Limb (tissue), 2 donors: ENCODE measurements at regions not wholly inside any gene's neighbourhood (a gene's known extent, or its start where the extent isn't known, plus 50 kb on each side); places are given as distances from the start of the nearest gene placed in this dataset.
A peak's percentile ranks its signal among the peaks of the same experiment; 100 is the strongest.
"Not testable (repeated sequence)": the region's sequence is repeated elsewhere in the genome, so short reads cannot be mapped to it uniquely, and the experiment has no call there.

Experiments used
- DNase-seq, 2 donors: peaks; one replicate each; pipeline ENCODE4 v3.0.0-alpha.2; 2016; ENCODE audit errors: extremely low spot score in 2 of 2

- DNase-seq = peak in 1 of 2 donors; percentile 57
These were observed 861.0 kb downstream of the RPS29 start for GRCh38 chr14:48725051-48725734.

- DNase-seq = no peak
These were observed 862.2 kb downstream of the RPS29 start for GRCh38 chr14:48723841-48724495.

- no peak for DNase-seq
These were observed 871.8 kb downstream of the RPS29 start for GRCh38 chr14:48714366-48714765.

GRCh38 chr14:48710133-48710532 lies 876.0 kb downstream of the RPS29 start:
- no peak for DNase-seq

GRCh38 chr14:48709277-48709785 lies 876.8 kb downstream of the RPS29 start:
- no peak for DNase-seq

- no peak for DNase-seq
These were observed 881.5 kb downstream of the RPS29 start for GRCh38 chr14:48704639-48705038.

GRCh38 chr14:48703728-48704467 lies 882.3 kb downstream of the RPS29 start:
- DNase-seq = no peak

- not testable (repeated sequence) for DNase-seq
These were observed 888.8 kb downstream of the RPS29 start for GRCh38 chr14:48697362-48697761.

GRCh38 chr14:48693793-48694192 lies 892.4 kb downstream of the RPS29 start:
- no peak for DNase-seq

- no peak for DNase-seq
These were observed 895.8 kb downstream of the RPS29 start for GRCh38 chr14:48690349-48690748.

GRCh38 chr14:48686650-48687049 lies 899.5 kb downstream of the RPS29 start:
- DNase-seq = no peak

- DNase-seq = no peak
These were observed 913.7 kb downstream of the RPS29 start for GRCh38 chr14:48672506-48672905.

GRCh38 chr14:48670939-48671338 lies 915.2 kb downstream of the RPS29 start:
- DNase-seq = no peak

- DNase-seq = no peak
These were observed 920.9 kb downstream of the RPS29 start for GRCh38 chr14:48665077-48665784.

- DNase-seq = no peak
These were observed 942.9 kb downstream of the RPS29 start for GRCh38 chr14:48643241-48643640.

- DNase-seq = no peak
These were observed 953.5 kb upstream of the MDGA2 start for GRCh38 chr14:48628870-48629269.

- DNase-seq = no peak
These were observed 947.6 kb upstream of the MDGA2 start for GRCh38 chr14:48622980-48623379.

GRCh38 chr14:48618057-48618456 lies 942.7 kb upstream of the MDGA2 start:
- no peak for DNase-seq

GRCh38 chr14:48616931-48617330 lies 941.5 kb upstream of the MDGA2 start:
- DNase-seq = no peak

- DNase-seq = no peak
These were observed 940.2 kb upstream of the MDGA2 start for GRCh38 chr14:48615618-48616017.

GRCh38 chr14:48614003-48614402 lies 938.6 kb upstream of the MDGA2 start:
- DNase-seq = no peak

GRCh38 chr14:48606960-48607359 lies 931.6 kb upstream of the MDGA2 start:
- DNase-seq = not testable (repeated sequence)
